IPS-18c (cell line): ENCODE measurements at regions not wholly inside any gene's neighbourhood (a gene's known extent, or its start where the extent isn't known, plus 50 kb on each side); places are given as distances from the start of the nearest gene placed in this dataset.

ENCODE experiments used
- H3K4me3 ChIP-seq: 2 replicates; pipeline ENCODE4 v1.7.0; 2013; ENCODE audit warnings: low read depth, mild to moderate bottlenecking, low read length, moderate library complexity; ENCODE audit not compliant: insufficient read depth
- H3K9me3 ChIP-seq: one replicate; pipeline ENCODE4 v1.6.1; 2013; ENCODE audit warnings: mild to moderate bottlenecking, low read length, moderate library complexity; ENCODE audit not compliant: control insufficient read depth, insufficient read depth

GRCh38 chr13:44298314-44298713, 75.3 kb upstream of the SERP2 start:
- Histone ChIP-seq H3K4me3 (no peak overlapping the region), H3K9me3 (no peaks in the 10 kb centered on the region)

- Histone ChIP-seq H3K4me3 (no peak overlapping the region), H3K9me3 (no peaks in the 10 kb centered on the region)
These were observed 74.3 kb upstream of the SERP2 start for GRCh38 chr13:44299152-44299943.

- H3K4me3 ChIP-seq, result no peak overlapping the region
- H3K9me3 ChIP-seq, result no peaks in the 10 kb centered on the region
These were observed 72.6 kb upstream of the SERP2 start for GRCh38 chr13:44300895-44301638.

- Histone ChIP-seq H3K9me3 (no peaks in the 10 kb centered on the region), H3K4me3 (no peak overlapping the region)
These were observed 72.0 kb upstream of the SERP2 start for GRCh38 chr13:44301639-44302015.

- no peak overlapping the region for H3K4me3 ChIP-seq
- H3K9me3 ChIP-seq, result no peaks in the 10 kb centered on the region
These were observed 71.4 kb upstream of the SERP2 start for GRCh38 chr13:44302233-44302632.

GRCh38 chr13:44302940-44303575, 70.6 kb upstream of the SERP2 start:
- H3K9me3 ChIP-seq, result no peaks in the 10 kb centered on the region

GRCh38 chr13:44303681-44304432, 69.8 kb upstream of the SERP2 start:
- H3K4me3 ChIP-seq, result no peak overlapping the region
- H3K9me3 ChIP-seq, result no peaks in the 10 kb centered on the region

More at GRCh38 chr13:44302940-44303575, 70.6 kb upstream of the SERP2 start:
- no peak overlapping the region for H3K4me3 ChIP-seq

GRCh38 chr13:44304433-44304725, 69.2 kb upstream of the SERP2 start:
- Histone ChIP-seq H3K9me3 (no peaks in the 10 kb centered on the region), H3K4me3 (no peak overlapping the region)

- Histone ChIP-seq H3K4me3 (no peak overlapping the region), H3K9me3 (no peaks in the 10 kb centered on the region)
These were observed 68.3 kb upstream of the SERP2 start for GRCh38 chr13:44305286-44305685.

GRCh38 chr13:44305917-44306370, 67.7 kb upstream of the SERP2 start:
- H3K4me3 ChIP-seq, result peak overlapping the region; percentile 22; the same call in 1 of the 2 replicates
- H3K9me3 ChIP-seq, result no peaks in the 10 kb centered on the region

- Histone ChIP-seq H3K9me3 (no peaks in the 10 kb centered on the region), H3K4me3 (peak overlapping the region; percentile 42; the same call in 1 of the 2 replicates)
These were observed 67.0 kb upstream of the SERP2 start for GRCh38 chr13:44306371-44307192.

- no peak overlapping the region; the same call in 1 of the 2 replicates for H3K4me3 ChIP-seq
- H3K9me3 ChIP-seq, result no peaks in the 10 kb centered on the region
These were observed 66.4 kb upstream of the SERP2 start for GRCh38 chr13:44307255-44307654.

- Histone ChIP-seq H3K4me3 (no peak overlapping the region), H3K9me3 (no peaks in the 10 kb centered on the region)
These were observed 65.8 kb upstream of the SERP2 start for GRCh38 chr13:44307844-44308243.

- Histone ChIP-seq H3K9me3 (no peaks in the 10 kb centered on the region), H3K4me3 (no peak overlapping the region)
These were observed 65.3 kb upstream of the SERP2 start for GRCh38 chr13:44308352-44308751.

- Histone ChIP-seq H3K9me3 (no peaks in the 10 kb centered on the region), H3K4me3 (no peak overlapping the region)
These were observed 63.5 kb upstream of the SERP2 start for GRCh38 chr13:44309794-44310757.
